Testis (tissue), 2 donors: ENCODE measurements at regions not wholly inside any gene's neighbourhood (a gene's known extent, or its start where the extent isn't known, plus 50 kb on each side); places are given as distances from the start of the nearest gene placed in this dataset.

ENCODE experiments used
- DNase-seq: peaks from one replicate; pipeline ENCODE4 v3.0.0-alpha.2; 2019
- H3K27ac ChIP-seq, 2 donors: fragments of 200-600 bp; sonication (generic); one replicate each; pipeline ENCODE4 v1.5.1; 2019
- H3K27me3 ChIP-seq: fragments of 200-600 bp; sonication (generic); one replicate; pipeline ENCODE4 v1.5.1; 2019
- H3K36me3 ChIP-seq: fragments of 200-600 bp; sonication (generic); one replicate; pipeline ENCODE4 v1.5.1; 2017; ENCODE audit warnings: low read depth; ENCODE audit errors: missing control alignments
- H3K4me1 ChIP-seq: fragments of 200-600 bp; sonication (generic); one replicate; pipeline ENCODE4 v1.5.1; 2019
- H3K4me3 ChIP-seq, 2 donors: fragments of 200-600 bp; sonication (generic); one replicate each; pipeline ENCODE4 v1.5.1; 2017 to 2019
- H3K9me3 ChIP-seq: fragments of 200-600 bp; sonication (generic); one replicate; pipeline ENCODE4 v1.5.1; 2017
- POLR2A ChIP-seq: fragments of 450-650 bp; IDR thresholded peaks from one replicate; pipeline ENCODE4 v1.6.1; 2017; ENCODE audit warnings: antibody characterized with exemption, mild to moderate bottlenecking, moderate library complexity
- WGBS, 2 donors: methylation state at CpG; one replicate each; pipeline ENCODE4 v1.1.5; 2018; 5-methylcytosine and 5-hydroxymethylcytosine counted together
- intact Hi-C: fragments of 100-400 bp; cut with DNase I; formaldehyde crosslinking; loops from one replicate; pipeline ENCODE4 v1.15.1; 2023; ENCODE audit warnings: low total_unique reads
- TF ChIP-seq, protein P1 (sequence below), 3 experiments: fragments of 450-650 bp in 2 of 3; fragments of 200-600 bp in 1 of 3; sonication (generic) in 1 of 3; IDR thresholded peaks; one replicate each; pipeline ENCODE4 v1.5.1; 2016 to 2019; ENCODE audit warnings: antibody characterized with exemption in 3 of 3, mild to moderate bottlenecking in 2 of 3, moderate library complexity in 1 of 3

DNA sequence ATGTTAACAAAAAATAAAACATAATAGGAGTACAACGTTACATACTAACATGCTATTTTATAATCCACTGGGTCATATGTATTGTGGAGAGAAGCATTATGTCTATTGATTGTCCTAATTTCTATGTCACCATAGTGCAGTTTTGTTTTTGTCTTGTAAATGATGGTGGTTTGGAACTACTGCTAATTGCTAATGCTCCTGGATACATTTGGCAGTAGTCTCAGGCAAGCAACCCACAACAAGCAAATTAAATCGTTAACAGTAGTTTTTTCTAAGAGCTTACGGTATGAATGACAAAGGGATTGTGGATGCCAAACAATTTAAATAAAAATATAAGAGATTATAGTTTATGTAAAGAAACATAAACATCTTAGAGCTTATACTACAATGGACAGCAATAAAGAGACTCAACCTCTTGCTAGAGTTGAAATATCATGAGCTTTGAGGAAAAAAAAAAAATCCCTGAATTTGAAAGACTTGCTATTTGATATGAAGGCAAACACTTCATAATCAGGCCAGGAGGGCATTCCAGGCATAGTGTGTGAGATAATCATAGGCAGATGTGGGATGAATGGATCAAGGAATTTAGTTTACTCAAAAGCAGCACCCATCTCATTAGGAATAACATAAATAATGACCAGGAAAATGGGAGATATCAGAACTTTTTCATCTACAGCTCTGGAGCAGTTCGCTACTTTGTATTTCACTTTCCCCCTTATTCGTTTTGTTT lies 181.3 kb downstream of the CCDC59 start:
- DNase-seq: no peak

DNA sequence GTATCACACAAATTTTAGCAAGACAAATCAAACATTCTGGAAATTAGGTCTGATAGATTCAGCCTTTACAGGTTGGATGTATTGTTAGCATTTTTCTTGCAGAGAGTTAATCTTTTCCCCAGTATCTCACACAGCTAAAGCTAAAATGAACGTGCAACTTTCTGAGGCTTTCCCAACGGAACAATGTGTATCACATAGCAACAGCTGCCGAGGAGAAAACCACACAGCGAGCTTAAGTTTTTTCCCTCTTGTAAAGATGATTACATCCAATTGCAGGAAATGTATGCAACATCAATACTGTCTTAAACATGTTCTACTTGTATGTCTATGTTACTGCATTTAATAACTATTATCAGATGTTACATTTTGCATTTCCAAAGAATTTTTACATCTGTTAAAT lies 182.2 kb downstream of the CCDC59 start:
- no peak for TF ChIP-seq POLR2A
- TF ChIP-seq, protein P1, sequence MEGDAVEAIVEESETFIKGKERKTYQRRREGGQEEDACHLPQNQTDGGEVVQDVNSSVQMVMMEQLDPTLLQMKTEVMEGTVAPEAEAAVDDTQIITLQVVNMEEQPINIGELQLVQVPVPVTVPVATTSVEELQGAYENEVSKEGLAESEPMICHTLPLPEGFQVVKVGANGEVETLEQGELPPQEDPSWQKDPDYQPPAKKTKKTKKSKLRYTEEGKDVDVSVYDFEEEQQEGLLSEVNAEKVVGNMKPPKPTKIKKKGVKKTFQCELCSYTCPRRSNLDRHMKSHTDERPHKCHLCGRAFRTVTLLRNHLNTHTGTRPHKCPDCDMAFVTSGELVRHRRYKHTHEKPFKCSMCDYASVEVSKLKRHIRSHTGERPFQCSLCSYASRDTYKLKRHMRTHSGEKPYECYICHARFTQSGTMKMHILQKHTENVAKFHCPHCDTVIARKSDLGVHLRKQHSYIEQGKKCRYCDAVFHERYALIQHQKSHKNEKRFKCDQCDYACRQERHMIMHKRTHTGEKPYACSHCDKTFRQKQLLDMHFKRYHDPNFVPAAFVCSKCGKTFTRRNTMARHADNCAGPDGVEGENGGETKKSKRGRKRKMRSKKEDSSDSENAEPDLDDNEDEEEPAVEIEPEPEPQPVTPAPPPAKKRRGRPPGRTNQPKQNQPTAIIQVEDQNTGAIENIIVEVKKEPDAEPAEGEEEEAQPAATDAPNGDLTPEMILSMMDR (IDR thresholded peaks at IDR 0.05): no peak
- WGBS, 2 donors: 43 to 47% methylated on average over 4 of the region's 4 CpGs
- Histone ChIP-seq H3K36me3 (no peaks in the 10 kb centered on the region), H3K27me3 (no peaks in the 10 kb centered on the region), H3K4me1 (no peaks in the 10 kb centered on the region), H3K27ac (no peak overlapping the region), H3K9me3 (no peaks in the 10 kb centered on the region), H3K4me3 (no peak overlapping the region)
- intact Hi-C loops: no loop called here
- DNase-seq: no peak

More for the DNA sequence above, 181.3 kb downstream of the CCDC59 start:
- 67 to 76% methylated on average over 5 of the region's 5 CpGs for WGBS, 2 donors
- H3K9me3 ChIP-seq: no peaks in the 10 kb centered on the region
- TF ChIP-seq, protein P1 (IDR thresholded peaks at IDR 0.05): no peak
- TF ChIP-seq POLR2A: no peak
- no peaks in the 10 kb centered on the region for H3K36me3 ChIP-seq
- H3K27me3 ChIP-seq: no peaks in the 10 kb centered on the region
- no peaks in the 10 kb centered on the region for H3K4me1 ChIP-seq
- no peak overlapping the region for H3K4me3 ChIP-seq
- no peak overlapping the region for H3K27ac ChIP-seq
- intact Hi-C loops: no loop called here

DNA sequence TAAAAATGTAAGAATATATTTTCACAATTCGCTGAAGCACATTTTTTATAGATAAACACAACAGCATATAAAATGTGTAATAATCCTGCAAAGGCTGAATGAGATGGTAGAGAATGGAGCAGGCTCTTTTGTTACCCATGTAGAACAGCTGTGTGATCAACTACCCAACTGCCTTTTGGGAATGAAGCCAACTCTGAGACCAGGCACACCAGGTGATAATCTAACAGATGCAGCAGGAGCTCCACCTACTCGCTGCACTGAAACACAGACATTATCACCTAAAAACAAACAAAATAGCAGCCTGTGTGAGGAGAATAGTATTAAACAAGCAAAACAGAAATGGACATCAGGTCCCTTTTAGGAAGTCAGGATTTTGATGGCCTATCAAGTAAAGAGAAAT lies 183.3 kb downstream of the CCDC59 start:
- Histone ChIP-seq H3K4me3 (no peak overlapping the region), H3K36me3 (no peaks in the 10 kb centered on the region), H3K27ac (no peak overlapping the region), H3K27me3 (no peaks in the 10 kb centered on the region), H3K4me1 (no peaks in the 10 kb centered on the region), H3K9me3 (no peaks in the 10 kb centered on the region)
- intact Hi-C loops: no loop called here
- TF ChIP-seq POLR2A: no peak
- TF ChIP-seq, protein P1 (IDR thresholded peaks at IDR 0.05): no peak
- 83 to 84% methylated on average over 2 of the region's 2 CpGs for WGBS, 2 donors
- DNase-seq: no peak

DNA sequence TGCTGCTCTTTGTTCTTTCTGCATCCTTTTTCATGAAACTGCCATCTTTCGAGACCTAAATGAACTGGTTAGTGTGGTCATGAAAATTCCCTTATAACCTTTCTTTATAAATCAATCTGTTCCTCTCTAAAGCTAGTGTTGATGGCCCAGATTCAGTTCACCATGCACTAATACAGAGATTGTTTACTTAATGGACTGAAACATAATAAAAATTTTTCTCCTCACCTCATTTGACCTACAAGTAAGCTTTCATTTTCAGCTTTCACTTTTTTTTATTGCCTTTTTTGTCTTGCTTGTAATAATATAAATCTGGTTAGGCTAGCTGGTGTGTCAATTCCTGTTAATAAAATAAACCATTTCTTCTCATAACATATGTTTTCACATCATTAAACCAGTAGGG lies 183.8 kb downstream of the CCDC59 start:
- TF ChIP-seq, protein P1 (IDR thresholded peaks at IDR 0.05): no peak
- no peak for TF ChIP-seq POLR2A
- WGBS, 2 donors: 54 to 55% methylated on average over 1 of the region's 1 CpG
- Histone ChIP-seq H3K36me3 (no peaks in the 10 kb centered on the region), H3K27me3 (no peaks in the 10 kb centered on the region), H3K4me1 (no peaks in the 10 kb centered on the region), H3K27ac (no peak overlapping the region), H3K4me3 (no peak overlapping the region), H3K9me3 (no peaks in the 10 kb centered on the region)
- DNase-seq: no peak
- intact Hi-C loops: no loop called here

DNA sequence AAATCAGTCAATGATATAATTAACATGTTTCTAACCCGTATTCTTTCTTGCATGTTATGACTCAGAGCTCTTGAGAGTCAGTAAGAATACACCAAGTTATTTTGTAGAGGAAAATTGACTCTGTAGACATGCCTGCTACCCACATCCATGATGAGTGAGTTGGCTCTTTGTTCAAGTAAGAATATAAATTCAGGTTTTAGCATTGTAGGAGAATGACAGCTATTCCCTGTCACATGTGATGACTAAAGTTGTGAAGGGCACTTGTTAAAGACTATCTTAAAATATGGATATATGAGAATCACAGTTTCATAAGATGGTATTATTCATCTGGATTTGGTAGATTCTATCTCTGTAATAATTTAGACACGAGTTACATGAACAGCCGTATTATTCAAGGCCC lies 209.1 kb downstream of the CCDC59 start:
- TF ChIP-seq, protein P1 (IDR thresholded peaks at IDR 0.05): no peak
- no peak for TF ChIP-seq POLR2A

More for the DNA sequence above, 209.1 kb downstream of the CCDC59 start:
- no peak overlapping the region for H3K4me3 ChIP-seq
- no peaks in the 10 kb centered on the region for H3K9me3 ChIP-seq
- no peaks in the 10 kb centered on the region for H3K4me1 ChIP-seq
- intact Hi-C loops: no loop called here
- no peaks in the 10 kb centered on the region for H3K36me3 ChIP-seq
- H3K27me3 ChIP-seq: no peaks in the 10 kb centered on the region
- WGBS, 2 donors: 78 to 88% methylated on average over 3 of the region's 3 CpGs
- no peak overlapping the region for H3K27ac ChIP-seq
- no peak for DNase-seq
